ENCODE measurements at regions not wholly inside any gene's neighbourhood (a gene's known extent, or its start where the extent isn't known, plus 50 kb on each side); places are given as distances from the start of the nearest gene placed in this dataset.
A peak's percentile ranks its signal among the peaks of the same experiment; 100 is the strongest.
"Not testable (repeated sequence)": the region's sequence is repeated elsewhere in the genome, so short reads cannot be mapped to it uniquely, and the experiment has no call there.

DNA sequence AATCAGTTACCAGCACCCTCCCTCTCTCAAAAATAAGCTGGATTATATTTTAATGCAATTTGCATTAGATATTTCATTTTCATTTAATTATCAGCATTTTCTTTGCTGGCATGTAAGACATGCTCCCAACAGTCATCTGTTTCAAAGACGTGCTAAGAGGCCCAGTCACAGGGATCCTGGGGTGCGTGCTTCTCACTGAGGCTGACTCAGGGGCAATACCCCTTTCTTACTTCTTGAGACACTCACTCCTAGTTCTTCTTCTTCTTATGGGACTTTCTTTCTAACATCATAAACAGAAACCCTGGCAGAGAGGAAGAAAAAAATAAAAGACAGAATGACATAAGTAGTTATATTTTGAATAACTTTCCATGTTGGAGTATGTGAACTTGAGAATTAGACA, 372.1 kb upstream of the MEX3C start:
- no peak for DNase-seq (ENCODE audit: low read depth in 3 of 3, low spot score in 2 of 3)

DNA sequence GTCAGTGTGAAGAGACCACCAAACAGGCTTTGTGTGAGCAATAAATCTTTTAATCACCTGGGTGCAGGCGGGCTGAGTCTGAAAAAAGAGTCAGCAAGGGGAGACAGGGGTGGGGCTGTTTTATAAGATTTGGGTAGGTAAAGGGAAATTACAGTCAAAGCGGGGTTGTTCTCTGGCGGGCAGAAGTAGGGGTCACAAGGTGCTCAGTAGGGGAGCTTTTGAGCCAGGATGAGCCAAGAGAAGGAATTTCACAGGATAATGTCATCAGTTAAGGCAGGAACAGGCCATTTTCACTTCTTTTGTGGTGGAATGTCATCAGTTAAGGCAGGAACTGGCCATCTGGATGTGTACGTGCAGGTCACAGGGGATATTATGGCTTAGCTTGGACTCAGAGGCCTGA, 372.6 kb upstream of the MEX3C start:
- DNase-seq (ENCODE audit: low read depth in 3 of 3, low spot score in 2 of 3), result not testable (repeated sequence)

DNA sequence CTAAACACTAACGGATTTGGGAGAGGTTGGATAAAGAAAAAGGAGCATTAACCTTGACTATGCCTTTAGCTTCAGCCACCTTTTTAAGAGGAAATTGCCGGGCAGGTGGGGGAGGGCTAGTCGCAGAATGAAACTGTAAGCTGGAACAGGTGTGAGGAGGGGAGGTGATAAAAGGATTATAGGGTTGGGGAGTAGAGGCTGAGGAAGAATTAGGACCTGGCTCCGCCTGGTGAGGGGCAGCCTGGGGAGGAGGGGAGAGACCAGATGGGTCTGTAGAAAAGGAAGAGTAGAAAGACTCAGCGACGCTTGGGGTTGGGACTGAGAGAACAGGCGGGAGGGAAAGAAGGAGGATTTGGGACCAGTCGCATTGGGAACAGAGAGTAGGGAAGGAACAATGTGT, 376.4 kb upstream of the MEX3C start:
- DNase-seq (ENCODE audit: low read depth in 3 of 3, low spot score in 2 of 3), result not testable (repeated sequence)

DNA sequence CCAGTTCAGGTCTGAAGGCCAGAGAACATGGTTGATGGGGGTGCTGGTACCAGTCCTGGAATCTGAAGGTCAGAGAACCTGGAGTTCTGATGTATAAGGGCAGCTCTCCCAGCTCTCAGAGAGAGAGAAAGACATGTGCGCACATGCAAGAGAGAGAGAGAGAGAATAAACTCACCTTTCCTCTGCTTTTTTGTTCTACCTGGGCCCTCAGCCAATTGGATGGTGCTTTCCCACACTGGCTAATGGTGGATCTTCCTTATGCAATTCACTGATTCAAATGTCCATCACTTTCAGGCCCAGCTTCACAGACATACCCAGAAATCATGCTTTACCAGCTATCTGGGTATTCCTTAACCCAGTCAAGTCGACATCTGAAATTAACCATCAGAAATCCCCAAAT, 377.7 kb upstream of the MEX3C start:
- DNase-seq (ENCODE audit: low read depth in 3 of 3, low spot score in 2 of 3), result no peak

DNA sequence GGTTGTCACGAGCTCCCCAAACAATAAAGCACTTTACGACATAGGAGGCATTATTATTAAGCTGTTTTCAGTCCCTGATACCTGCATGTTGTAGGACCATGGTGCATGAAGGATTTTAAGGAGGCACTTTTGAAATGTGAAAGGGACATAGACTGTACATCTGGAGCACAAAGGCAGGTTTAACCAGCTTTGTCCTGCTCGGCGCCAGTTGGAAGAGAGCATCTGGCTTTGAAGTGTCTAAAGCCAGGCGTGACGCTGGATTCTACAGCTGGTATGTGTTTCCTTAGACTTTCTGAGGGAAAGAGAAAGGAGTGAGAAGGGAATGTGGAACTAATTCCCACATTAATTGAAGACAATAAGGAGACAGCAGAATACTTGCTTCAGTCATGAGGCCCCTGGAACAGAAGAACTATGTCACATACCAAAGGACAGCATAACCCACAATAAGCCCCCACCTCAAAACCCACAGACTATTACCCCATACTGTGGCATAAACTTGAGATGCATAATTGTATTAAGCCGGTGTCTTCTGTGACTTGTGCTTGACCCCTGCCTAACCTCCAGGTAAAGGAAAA, 381.0 kb upstream of the MEX3C start:
- DNase-seq (ENCODE audit: low read depth in 3 of 3, low spot score in 2 of 3), result no peak

DNA sequence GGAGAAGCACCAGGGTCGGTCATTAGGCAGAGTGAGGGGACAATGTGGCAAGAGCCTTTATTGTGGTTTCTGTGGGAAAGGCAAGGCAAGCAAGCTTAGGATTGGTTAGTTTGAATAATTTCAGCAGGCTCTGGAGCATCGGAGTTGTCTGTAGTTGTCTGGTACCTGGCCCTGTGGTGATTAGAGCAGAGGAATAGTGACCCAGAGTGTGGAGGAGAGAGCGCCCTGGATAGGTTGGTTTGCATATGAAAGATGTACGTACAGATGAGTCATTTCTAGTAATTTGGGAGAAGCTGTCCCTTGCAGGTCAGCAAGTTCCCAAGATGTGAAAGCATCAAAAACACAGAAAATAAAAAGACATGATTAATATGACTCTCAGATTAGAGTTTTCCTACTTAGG, 383.1 kb upstream of the MEX3C start:
- DNase-seq (ENCODE audit: low read depth in 3 of 3, low spot score in 2 of 3), result no peak

DNA sequence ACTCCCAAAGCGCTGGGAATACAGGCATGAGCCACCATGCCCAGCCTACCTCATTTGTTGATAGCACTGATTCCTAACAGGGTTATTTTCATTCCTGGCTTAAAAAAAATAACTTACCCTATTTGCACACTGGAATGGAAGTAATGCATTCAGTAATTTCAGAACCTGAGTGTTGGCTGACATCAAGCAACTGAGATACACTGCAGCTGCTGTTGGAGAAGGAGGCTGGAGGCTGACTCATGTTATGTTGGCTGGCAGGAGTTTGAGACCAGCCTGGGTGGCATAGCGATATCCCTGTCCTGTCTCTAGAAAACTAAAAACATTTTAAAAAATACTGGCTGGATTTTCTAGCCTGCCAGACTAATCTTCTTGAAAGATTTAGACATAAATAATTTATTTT, 385.1 kb upstream of the MEX3C start:
- DNase-seq (ENCODE audit: low read depth in 3 of 3, low spot score in 2 of 3), result no peak

DNA sequence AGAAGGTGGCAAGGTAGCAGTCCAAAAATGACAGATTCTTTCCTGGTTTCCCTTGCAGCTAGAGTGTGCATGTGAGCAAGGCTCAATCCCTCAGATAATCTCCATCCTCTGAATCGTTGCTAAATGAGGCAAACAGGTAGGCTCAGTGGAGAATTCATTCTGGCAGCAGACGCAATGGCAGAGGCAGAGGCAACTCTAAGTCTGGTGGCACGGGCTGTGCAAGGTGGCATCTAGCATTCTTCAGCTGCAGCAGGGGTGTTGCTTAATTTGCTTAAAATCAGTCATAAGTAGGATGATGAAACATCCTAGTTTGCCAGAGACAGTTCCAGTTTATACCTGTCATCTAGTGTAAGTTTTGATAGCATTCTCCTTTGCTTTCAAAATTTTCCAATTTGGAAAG, 391.1 kb upstream of the MEX3C start:
- no peak for DNase-seq (ENCODE audit: low read depth in 3 of 3, low spot score in 2 of 3)

DNA sequence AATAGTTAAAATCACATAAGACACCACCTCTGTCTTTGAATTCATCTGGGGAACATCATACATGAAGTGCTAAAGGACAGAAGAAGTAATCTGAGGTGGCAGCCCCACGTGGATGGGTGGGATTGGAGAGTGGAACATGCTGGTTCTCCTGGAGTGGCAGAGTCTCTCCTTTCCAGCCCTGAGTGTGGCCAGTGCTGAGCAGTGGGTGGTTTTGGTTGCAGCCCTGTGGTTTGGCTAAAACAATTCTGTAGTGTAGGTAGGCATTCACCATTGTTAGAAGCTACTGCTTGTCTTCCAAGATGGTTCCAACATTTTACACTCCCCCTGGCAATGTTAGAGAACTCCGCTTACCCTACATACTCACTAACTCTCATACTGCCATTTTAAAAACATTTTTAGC, 396.4 kb upstream of the MEX3C start:
- no peak for DNase-seq (ENCODE audit: low read depth in 3 of 3, low spot score in 2 of 3)

DNA sequence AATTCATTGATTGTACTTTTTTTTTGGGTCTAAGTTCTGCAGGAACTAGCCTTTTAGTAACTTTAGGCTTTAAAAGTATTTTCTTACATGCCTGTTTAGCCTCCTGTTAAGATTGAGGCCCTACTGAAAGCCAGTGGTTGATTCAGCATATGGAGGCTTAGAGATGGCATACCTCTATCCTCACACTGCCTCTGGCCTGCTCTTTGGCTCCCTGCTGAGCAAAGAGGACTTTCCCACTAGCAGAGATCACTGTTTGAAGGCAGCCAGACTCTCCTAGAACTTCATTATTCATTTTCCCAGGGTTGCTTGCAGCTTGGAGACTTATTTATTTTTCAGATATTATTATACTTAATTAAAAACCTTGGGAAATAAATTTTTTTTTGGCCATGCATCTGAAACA, 405.6 kb upstream of the MEX3C start:
- DNase-seq (ENCODE audit: low read depth in 3 of 3, low spot score in 2 of 3), result no peak

DNA sequence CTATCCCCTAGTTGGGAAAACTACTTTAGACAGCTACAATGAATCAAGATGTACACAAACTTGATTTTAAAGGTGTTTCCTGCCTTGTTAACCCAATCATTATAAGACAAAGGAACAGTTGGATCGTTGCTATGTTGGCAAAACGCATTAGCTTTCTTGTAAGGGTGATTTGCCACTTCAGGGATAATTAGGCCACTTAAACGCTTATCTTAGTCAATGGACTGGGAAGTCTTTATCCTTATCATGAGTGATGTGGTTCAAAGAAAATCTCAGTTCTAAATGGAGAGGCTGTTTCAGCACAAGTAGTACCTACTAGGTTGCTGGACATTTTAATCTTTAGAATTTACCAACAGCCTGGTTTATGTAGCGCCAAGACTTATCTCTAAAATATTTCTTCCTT, 406.1 kb upstream of the MEX3C start:
- no peak for DNase-seq (ENCODE audit: low read depth in 3 of 3, low spot score in 2 of 3)

DNA sequence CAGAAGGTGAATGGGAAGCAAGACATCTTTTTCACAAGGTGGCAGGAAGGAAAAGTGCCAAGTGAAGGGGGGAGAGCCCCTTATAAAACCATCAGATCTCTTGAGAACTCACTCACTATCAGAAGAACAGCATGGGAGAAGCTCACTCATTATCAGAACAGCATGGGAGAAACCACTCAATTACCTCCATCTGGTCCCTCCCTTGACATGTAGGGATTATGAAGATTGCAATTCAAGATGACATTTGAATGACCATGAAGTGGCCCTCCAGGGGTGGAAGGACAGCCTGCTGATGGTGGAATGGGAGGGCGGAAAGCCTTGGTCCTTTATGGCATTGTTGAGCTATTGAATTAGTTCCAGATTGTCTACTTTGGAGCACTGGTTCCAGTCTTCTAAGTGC, 413.0 kb upstream of the MEX3C start:
- DNase-seq (ENCODE audit: low read depth in 3 of 3, low spot score in 2 of 3), result no peak

DNA sequence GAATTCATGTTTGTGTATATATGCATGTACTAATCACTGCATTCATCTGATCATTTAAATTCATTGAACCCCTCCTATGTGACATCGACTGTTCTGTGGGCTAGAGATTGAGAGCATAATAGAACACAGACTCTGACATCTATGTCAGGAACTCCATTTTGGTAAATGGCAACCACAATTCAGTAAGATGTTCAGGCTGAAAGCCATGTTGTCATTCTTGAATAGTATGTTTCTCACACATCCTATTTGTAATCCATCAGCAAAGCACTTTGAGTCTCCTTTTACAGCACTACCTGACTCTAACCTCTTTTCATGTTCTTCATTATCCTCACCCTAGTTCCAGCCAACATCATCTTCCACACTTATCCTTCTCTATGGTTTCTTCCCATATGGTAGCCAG, 413.8 kb upstream of the MEX3C start:
- no peak for DNase-seq (ENCODE audit: low read depth in 3 of 3, low spot score in 2 of 3)

DNA sequence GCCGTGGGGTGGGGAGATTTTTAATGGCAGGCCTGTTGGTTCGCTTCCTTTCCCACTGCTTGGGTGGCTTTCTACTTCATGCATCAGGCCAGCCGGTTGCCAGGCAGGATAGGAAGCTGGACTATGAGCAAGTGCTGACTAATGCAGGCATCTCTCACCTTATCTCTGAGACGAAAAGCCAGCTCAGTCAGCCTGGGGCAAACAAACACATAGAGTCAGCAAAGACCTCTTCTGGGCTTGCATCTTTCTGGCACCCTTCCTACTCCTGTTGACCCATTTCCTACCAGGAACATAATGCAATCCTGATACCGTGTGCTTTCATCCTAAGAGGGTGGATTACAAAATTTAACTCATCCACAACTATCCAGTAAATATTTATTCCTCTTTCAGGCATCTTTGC, 416.6 kb upstream of the MEX3C start:
- no peak for DNase-seq (ENCODE audit: low read depth in 3 of 3, low spot score in 2 of 3)

DNA sequence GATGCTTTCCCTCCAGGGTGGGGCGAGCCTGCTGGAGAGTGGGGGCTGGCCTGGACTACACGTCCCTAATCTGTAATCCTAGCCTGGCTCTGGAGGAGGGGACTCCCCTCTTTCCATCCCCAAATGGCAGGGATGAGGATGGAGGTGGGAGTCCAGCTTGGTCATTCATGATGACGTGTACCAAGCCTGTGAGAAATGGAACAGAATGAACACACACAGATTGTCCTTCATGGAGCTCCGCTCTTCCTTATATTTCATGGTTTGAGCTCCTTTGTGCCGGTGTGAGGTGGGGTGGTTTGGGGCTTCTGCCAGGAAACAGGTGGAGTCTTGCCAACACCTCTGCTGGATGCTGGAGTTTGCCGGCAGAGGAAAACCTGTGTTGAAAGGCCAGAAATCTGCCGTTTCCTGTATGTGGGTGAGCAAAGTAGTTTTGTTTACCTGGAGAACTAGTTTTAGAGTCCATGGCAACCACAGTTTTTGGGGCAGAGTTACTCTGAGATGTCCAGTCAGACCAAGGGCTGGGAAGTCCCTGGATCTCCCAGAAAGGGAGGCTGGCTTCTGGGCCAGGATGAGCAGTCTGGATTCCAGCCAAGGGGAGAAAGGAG, 417.6 kb upstream of the MEX3C start:
- no peak for DNase-seq (ENCODE audit: low read depth in 3 of 3, low spot score in 2 of 3)

DNA sequence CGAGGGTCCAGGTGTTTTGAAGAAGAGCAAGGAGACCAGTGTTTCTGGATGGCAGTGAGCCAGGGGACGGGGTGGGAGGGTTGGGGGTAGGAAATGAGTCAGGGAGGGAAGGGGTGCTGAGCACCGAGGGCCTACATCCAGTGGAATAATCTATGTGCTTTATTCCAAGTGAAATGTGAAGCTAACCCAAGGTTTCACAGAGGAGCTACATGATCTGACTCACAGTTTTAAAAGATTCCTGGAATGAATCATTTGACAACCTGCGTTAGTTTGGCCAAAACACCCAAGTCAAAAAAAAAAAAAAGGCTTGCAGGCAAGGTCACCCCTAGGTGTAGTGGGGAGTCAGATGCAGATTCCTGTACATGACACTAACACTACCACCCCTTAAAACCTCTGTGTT, 419.7 kb upstream of the MEX3C start:
- DNase-seq (ENCODE audit: low read depth in 3 of 3, low spot score in 2 of 3), result no peak

DNA sequence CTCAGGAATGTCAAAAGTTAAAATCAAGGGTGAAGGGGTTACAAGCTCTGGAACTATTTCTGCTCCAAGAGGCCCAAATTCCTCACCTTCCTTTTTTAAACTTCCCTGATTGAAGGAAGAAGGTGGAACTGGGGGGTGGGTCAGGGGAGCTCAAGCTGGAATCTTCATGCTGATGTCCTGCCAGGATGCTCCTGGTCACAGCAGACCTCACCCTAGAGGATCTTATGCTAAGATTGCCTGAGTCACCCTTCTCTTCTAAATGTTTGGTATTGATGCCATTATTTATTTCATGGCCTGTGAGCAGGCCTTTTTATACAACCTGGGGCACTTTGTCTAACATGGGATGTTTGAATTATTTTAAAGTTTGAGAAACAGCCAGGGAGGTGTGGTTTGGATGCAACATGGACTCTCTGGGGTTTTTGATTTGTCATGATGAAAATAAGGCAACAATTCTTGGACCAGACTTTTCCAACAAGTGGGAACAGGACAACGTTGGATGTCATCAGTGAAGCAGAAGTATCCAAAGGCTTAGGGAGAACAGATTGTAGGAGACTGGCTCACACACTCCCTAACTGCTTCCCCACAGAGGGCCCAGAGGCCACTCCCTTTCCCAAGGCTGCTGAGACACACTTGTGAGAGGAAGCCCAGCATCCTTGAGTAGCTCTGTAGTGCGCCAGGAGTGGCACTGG, 420.2 kb upstream of the MEX3C start:
- DNase-seq (ENCODE audit: low read depth in 3 of 3, low spot score in 2 of 3), result no peak

DNA sequence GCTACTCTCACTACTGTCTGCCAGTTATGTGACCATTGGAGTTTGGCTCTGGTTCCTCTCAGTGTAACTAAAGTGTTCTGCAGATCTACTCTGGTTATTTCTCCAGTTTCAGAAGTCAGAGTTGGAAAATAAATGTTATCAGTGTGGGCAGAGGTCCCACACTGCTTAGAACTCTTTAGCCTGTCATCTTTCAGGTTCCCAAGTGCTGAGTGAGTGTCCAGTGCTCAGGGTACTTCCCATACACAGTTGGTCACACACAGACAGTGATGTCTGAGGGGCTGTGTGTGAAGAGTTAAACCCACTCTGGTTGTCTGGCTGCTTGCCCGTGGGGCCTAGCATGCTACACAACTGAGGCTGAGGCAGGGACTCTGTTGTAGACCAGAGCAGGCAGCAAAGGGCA, 421.8 kb upstream of the MEX3C start:
- no peak for DNase-seq (ENCODE audit: low read depth in 3 of 3, low spot score in 2 of 3)

DNA sequence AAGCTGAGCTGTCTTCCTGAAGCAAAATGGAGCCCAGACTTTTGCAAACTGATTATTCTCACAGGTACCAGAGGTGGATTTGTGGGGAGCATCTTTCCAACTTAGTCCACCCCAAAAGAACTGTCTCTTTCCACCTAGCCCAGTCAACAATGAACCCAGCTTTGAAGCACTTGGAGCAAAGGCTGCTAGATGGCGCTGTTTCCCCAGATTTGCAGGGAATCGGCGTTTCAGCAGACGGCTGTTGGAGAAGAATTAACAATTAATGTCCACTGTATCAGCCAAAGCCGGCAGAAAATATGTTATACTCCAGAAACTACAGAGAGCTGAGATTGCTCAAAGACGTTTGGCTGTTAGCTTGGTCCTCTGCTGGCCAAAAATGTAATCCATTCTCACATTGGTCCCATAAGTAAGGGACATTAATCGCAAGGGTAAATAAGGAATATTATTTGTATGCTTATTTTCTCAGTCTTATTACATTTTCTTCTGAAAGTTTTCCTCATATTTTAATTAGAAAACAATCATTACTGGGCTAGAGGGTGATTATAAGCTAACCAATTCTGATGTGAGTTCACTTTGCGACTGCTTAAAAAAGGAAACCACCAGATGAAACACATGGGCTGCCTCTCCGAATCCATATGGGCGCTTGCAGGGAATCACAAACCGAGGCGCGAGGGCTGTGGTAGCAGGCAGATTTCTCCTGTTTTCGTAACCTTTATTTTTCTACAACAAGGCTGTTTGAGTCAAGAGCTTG, 423.8 kb upstream of the MEX3C start:
- peak; percentile 59 to 66 (median 62) for DNase-seq (ENCODE audit: low read depth in 3 of 3, low spot score in 2 of 3)

DNA sequence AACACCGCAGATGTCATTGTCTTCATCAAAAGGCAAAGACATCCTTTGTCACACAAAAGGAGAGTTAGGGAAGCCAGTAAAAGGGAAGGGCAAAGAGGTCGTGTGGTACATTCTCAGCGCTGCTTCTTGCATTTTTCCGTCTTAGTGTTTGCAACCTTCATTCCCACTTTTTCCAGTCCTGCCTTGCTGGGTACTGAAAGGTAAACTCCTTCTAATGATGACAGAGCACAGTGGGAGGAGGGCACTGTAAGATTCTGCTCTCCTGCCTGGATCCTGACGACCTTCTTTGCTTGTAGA, 424.3 kb upstream of the MEX3C start:
- no peak for DNase-seq (ENCODE audit: low read depth in 3 of 3, low spot score in 2 of 3)

DNA sequence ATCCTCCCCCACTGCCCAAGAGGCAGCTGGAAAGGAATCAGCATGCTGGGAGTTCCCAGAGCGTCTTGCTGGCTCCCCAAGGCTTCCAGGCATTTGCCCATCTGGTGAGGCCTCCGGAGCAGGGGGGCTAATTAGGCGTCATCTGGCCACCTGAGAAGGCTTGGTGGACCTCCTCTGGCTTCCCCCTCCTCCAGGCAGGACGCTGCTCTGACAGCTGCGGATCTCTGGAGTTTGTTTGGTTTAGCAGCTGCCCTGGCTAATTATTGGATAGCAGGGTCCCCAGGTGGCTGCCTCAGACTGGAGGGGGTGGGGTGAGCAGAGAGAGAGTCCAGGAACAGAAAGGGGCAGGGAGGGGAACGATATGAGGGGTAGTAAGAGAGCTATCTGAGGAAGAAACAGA, 425.2 kb upstream of the MEX3C start:
- DNase-seq (ENCODE audit: low read depth in 3 of 3, low spot score in 2 of 3), result no peak

DNA sequence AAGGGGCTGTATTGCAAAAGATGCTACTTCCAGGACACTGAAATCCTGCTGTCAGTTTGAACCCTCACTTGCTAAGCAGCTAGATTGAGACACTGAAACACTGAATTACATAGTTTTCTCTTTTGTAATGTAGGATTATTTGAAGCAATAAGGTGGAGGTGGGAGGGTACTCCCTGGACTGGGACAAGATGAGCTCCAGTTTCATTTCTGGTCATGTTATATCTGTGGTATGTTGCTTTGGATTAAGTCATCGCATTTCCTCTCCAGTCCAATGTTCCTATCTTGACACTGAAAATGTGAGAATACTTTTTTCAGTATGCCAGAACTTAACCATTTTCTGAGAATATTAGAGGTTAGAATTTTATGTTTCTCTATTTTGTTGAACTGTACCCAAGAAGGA, 426.2 kb upstream of the MEX3C start:
- no peak for DNase-seq (ENCODE audit: low read depth in 3 of 3, low spot score in 2 of 3)
